ENCODE measurements at regions not wholly inside any gene's neighbourhood (a gene's known extent, or its start where the extent isn't known, plus 50 kb on each side); places are given as distances from the start of the nearest gene placed in this dataset.

- H3K9me3 ChIP-seq (ENCODE audit: severe bottlenecking) = no peaks in the 10 kb centered on the region
- no peak overlapping the region for H3K4me3 ChIP-seq (ENCODE audit: severe bottlenecking)
- no peaks in the 10 kb centered on the region for H3K4me1 ChIP-seq (ENCODE audit: insufficient read depth, poor library complexity, severe bottlenecking)
- no peaks in the 10 kb centered on the region for H3K36me3 ChIP-seq (ENCODE audit: low read depth)
- no peak overlapping the region for H3K27ac ChIP-seq (ENCODE audit: poor library complexity, severe bottlenecking)
- ATAC-seq (ENCODE audit: low read depth) (no peak), DNase-seq (ENCODE audit: low spot score) (no peak)
- no peak for TF ChIP-seq CTCF (IDR thresholded peaks at IDR 0.05; ENCODE audit: poor library complexity, severe bottlenecking)
- H3K27me3 ChIP-seq (ENCODE audit: insufficient read depth, poor library complexity, severe bottlenecking) = no peaks in the 10 kb centered on the region
Measured at GRCh38 chr2:128979182-128979581, 660.5 kb upstream of the HS6ST1 start.

GRCh38 chr2:128980475-128980874 is 661.8 kb upstream of the HS6ST1 start:
- TF ChIP-seq CTCF (IDR thresholded peaks at IDR 0.05; ENCODE audit: poor library complexity, severe bottlenecking) = no peak
- Histone ChIP-seq H3K27me3 (ENCODE audit: insufficient read depth, poor library complexity, severe bottlenecking) (no peaks in the 10 kb centered on the region), H3K9me3 (ENCODE audit: severe bottlenecking) (no peaks in the 10 kb centered on the region), H3K4me1 (ENCODE audit: insufficient read depth, poor library complexity, severe bottlenecking) (no peaks in the 10 kb centered on the region), H3K36me3 (ENCODE audit: low read depth) (no peaks in the 10 kb centered on the region), H3K27ac (ENCODE audit: poor library complexity, severe bottlenecking) (no peak overlapping the region), H3K4me3 (ENCODE audit: severe bottlenecking) (no peak overlapping the region)
- DNase-seq (ENCODE audit: low spot score) = no peak
- ATAC-seq (ENCODE audit: low read depth) = no peak

- no peak for TF ChIP-seq CTCF (IDR thresholded peaks at IDR 0.05; ENCODE audit: poor library complexity, severe bottlenecking)
- no peaks in the 10 kb centered on the region for H3K36me3 ChIP-seq (ENCODE audit: low read depth)
- no peak for DNase-seq (ENCODE audit: low spot score)
- no peaks in the 10 kb centered on the region for H3K4me1 ChIP-seq (ENCODE audit: insufficient read depth, poor library complexity, severe bottlenecking)
- no peak for ATAC-seq (ENCODE audit: low read depth)
- no peaks in the 10 kb centered on the region for H3K9me3 ChIP-seq (ENCODE audit: severe bottlenecking)
- H3K27ac ChIP-seq (ENCODE audit: poor library complexity, severe bottlenecking) = no peak overlapping the region
- no peaks in the 10 kb centered on the region for H3K27me3 ChIP-seq (ENCODE audit: insufficient read depth, poor library complexity, severe bottlenecking)
- H3K4me3 ChIP-seq (ENCODE audit: severe bottlenecking) = no peak overlapping the region
Measured at GRCh38 chr2:128981353-128981752, 662.7 kb upstream of the HS6ST1 start.

GRCh38 chr2:128982001-128982400 is 663.3 kb upstream of the HS6ST1 start:
- H3K27me3 ChIP-seq (ENCODE audit: insufficient read depth, poor library complexity, severe bottlenecking) = no peaks in the 10 kb centered on the region
- no peak for TF ChIP-seq CTCF (IDR thresholded peaks at IDR 0.05; ENCODE audit: poor library complexity, severe bottlenecking)
- no peaks in the 10 kb centered on the region for H3K36me3 ChIP-seq (ENCODE audit: low read depth)
- no peaks in the 10 kb centered on the region for H3K4me1 ChIP-seq (ENCODE audit: insufficient read depth, poor library complexity, severe bottlenecking)
- DNase-seq (ENCODE audit: low spot score) (no peak), ATAC-seq (ENCODE audit: low read depth) (no peak)
- no peak overlapping the region for H3K4me3 ChIP-seq (ENCODE audit: severe bottlenecking)
- no peaks in the 10 kb centered on the region for H3K9me3 ChIP-seq (ENCODE audit: severe bottlenecking)
- no peak overlapping the region for H3K27ac ChIP-seq (ENCODE audit: poor library complexity, severe bottlenecking)

GRCh38 chr2:128982670-128983069 is 664.0 kb upstream of the HS6ST1 start:
- no peak for TF ChIP-seq CTCF (IDR thresholded peaks at IDR 0.05; ENCODE audit: poor library complexity, severe bottlenecking)

More at GRCh38 chr2:128982670-128983069, 664.0 kb upstream of the HS6ST1 start:
- Histone ChIP-seq H3K27ac (ENCODE audit: poor library complexity, severe bottlenecking) (no peak overlapping the region), H3K36me3 (ENCODE audit: low read depth) (no peaks in the 10 kb centered on the region), H3K4me3 (ENCODE audit: severe bottlenecking) (no peak overlapping the region), H3K4me1 (ENCODE audit: insufficient read depth, poor library complexity, severe bottlenecking) (no peaks in the 10 kb centered on the region), H3K27me3 (ENCODE audit: insufficient read depth, poor library complexity, severe bottlenecking) (no peaks in the 10 kb centered on the region), H3K9me3 (ENCODE audit: severe bottlenecking) (no peaks in the 10 kb centered on the region)
- ATAC-seq (ENCODE audit: low read depth) (no peak), DNase-seq (ENCODE audit: low spot score) (no peak)
